OCI-LY7 (cell line): ENCODE measurements at regions not wholly inside any gene's neighbourhood (a gene's known extent, or its start where the extent isn't known, plus 50 kb on each side); places are given as distances from the start of the nearest gene placed in this dataset.

Experiments
- BruUV-seq: library from RNA; stranded (reverse); fragments of 400-500 nt; replicated peaks from 2 replicates; lab custom pipeline; 2021; lab: Mats Ljungman, UMichigan
- CTCF ChIA-PET: fragments of 300-600 bp; sonication (Branson Sonifier 250); formaldehyde crosslinking; loops from one replicate; lab custom pipeline; 2022; ENCODE audit warnings: antibody characterized with exemption; ENCODE audit not compliant: unreplicated experiment; lab: Charles Lee
- POLR2A ChIA-PET: fragments of 300-600 bp; sonication (Branson Sonifier 250); formaldehyde crosslinking; loops from one replicate; lab custom pipeline; 2022; ENCODE audit warnings: antibody characterized with exemption; lab: Charles Lee
- DNase-seq: peaks from one replicate; pipeline ENCODE4 v3.0.0-alpha.2; 2015; ENCODE audit warnings: low spot score
- H2AFZ ChIP-seq: fragments of 200-600 bp; sonication (generic), shearing (Covaris generic); 2 replicates; pipeline ENCODE4 v1.6.1; 2014; ENCODE audit warnings: mild to moderate bottlenecking, antibody characterized with exemption, low read length, moderate library complexity
- H3K27ac ChIP-seq: fragments of 200-600 bp; sonication (generic); 2 replicates; pipeline ENCODE4 v1.5.1; 2014; ENCODE audit warnings: mixed run types, low read depth, mild to moderate bottlenecking, moderate library complexity, low read length, inconsistent platforms; ENCODE audit not compliant: poor library complexity, severe bottlenecking
- H3K36me3 ChIP-seq: fragments of 200-600 bp; sonication (generic); 2 replicates; pipeline ENCODE4 v1.6.1; 2014; ENCODE audit warnings: mild to moderate bottlenecking, antibody characterized with exemption, low read length, moderate library complexity, mixed read lengths; ENCODE audit not compliant: insufficient read depth
- H3K4me1 ChIP-seq: fragments of 200-600 bp; sonication (generic); 2 replicates; pipeline ENCODE4 v1.5.1; 2014; ENCODE audit warnings: mild to moderate bottlenecking, low read length; ENCODE audit not compliant: insufficient read depth, poor library complexity, severe bottlenecking
- H3K4me2 ChIP-seq: fragments of 200-600 bp; sonication (generic); 2 replicates; pipeline ENCODE4 v1.6.1; 2014; ENCODE audit warnings: mild to moderate bottlenecking, low read length
- H3K4me3 ChIP-seq: fragments of 200-600 bp; sonication (generic); 2 replicates; pipeline ENCODE4 v1.5.1; 2014; ENCODE audit warnings: mild to moderate bottlenecking, low read depth, low read length; ENCODE audit not compliant: poor library complexity, severe bottlenecking
- H3K79me2 ChIP-seq: fragments of 200-600 bp; sonication (generic); 2 replicates; pipeline ENCODE4 v1.6.1; 2016; ENCODE audit warnings: low read depth, mild to moderate bottlenecking, low read length, moderate library complexity, mixed read lengths; ENCODE audit not compliant: insufficient read depth
- H3K9me2 ChIP-seq: fragments of 200-600 bp; sonication (generic); 2 replicates; pipeline ENCODE4 v1.6.1; 2016; ENCODE audit warnings: mild to moderate bottlenecking, low read length, mixed read lengths; ENCODE audit not compliant: insufficient read depth
- H3K9me3 ChIP-seq: fragments of 200-600 bp; sonication (generic); 2 replicates; pipeline ENCODE4 v1.6.1; 2014; ENCODE audit warnings: mild to moderate bottlenecking, mixed run types, low read length, mixed read lengths
- H4K20me1 ChIP-seq: fragments of 200-600 bp; sonication (generic); 2 replicates; pipeline ENCODE4 v1.6.1; 2014; ENCODE audit warnings: mild to moderate bottlenecking, antibody characterized with exemption, low read length, moderate library complexity, mixed read lengths; ENCODE audit not compliant: insufficient read depth
- EZH2phosphoT487 ChIP-seq: fragments of 200-600 bp; sonication (generic); IDR thresholded peaks from 2 replicates; pipeline ENCODE4 v1.6.1; 2018; ENCODE audit warnings: low read depth, borderline replicate concordance, mild to moderate bottlenecking, mixed run types, antibody characterized with exemption, low read length, moderate library complexity, mixed read lengths
- intact Hi-C: fragments of 100-400 bp; cut with micrococcal nuclease; formaldehyde crosslinking; loops from one replicate; pipeline ENCODE4 v1.10.0; 2022; ENCODE audit not compliant: unreplicated experiment
- TF ChIP-seq, protein P1 (sequence below): fragments of 200-600 bp; sonication (generic); conservative IDR thresholded peaks from 2 replicates; pipeline ENCODE4 v1.5.1; 2014; ENCODE audit warnings: mild to moderate bottlenecking, antibody characterized with exemption, low read length, moderate library complexity, mixed read lengths

DNA sequence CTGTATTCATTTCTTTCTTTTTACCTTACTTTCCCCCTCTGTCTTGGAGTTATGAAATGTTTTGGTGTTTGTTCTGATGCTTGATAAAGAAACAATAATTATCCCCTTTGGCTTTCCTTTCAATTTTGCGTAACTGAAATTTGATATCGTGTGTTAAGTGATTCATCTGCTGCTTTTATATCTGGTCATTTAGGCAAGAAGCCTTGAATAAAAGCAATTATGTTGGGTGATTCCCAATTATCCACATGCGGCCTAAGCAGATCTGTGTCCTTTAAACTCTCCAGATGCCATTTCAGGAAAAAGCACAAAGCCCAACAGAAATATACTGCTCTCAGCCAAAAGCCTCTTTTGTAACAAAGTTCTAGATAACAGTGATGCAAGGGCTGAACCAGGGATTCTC lies 92.8 kb downstream of the TAF11L14 start:
- Histone ChIP-seq H3K79me2 (no peaks in the 10 kb centered on the region), H3K36me3 (no peaks in the 10 kb centered on the region), H3K4me3 (no peak overlapping the region), H3K4me2 (no peak overlapping the region), H2AFZ (no peak overlapping the region), H4K20me1 (no peaks in the 10 kb centered on the region), H3K4me1 (no peaks in the 10 kb centered on the region), H3K27ac (no peak overlapping the region), H3K9me3 (no peaks in the 10 kb centered on the region), H3K9me2 (no peaks in the 10 kb centered on the region)
- CTCF ChIA-PET = no interaction called here
- BruUV-seq = no TSS peak
- TF ChIP-seq EZH2phosphoT487 = no peak
- TF ChIP-seq, protein P1, sequence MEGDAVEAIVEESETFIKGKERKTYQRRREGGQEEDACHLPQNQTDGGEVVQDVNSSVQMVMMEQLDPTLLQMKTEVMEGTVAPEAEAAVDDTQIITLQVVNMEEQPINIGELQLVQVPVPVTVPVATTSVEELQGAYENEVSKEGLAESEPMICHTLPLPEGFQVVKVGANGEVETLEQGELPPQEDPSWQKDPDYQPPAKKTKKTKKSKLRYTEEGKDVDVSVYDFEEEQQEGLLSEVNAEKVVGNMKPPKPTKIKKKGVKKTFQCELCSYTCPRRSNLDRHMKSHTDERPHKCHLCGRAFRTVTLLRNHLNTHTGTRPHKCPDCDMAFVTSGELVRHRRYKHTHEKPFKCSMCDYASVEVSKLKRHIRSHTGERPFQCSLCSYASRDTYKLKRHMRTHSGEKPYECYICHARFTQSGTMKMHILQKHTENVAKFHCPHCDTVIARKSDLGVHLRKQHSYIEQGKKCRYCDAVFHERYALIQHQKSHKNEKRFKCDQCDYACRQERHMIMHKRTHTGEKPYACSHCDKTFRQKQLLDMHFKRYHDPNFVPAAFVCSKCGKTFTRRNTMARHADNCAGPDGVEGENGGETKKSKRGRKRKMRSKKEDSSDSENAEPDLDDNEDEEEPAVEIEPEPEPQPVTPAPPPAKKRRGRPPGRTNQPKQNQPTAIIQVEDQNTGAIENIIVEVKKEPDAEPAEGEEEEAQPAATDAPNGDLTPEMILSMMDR = no peak
- intact Hi-C loops = no loop called here
- POLR2A ChIA-PET = no interaction called here
- no peak for DNase-seq

- CTCF ChIA-PET = no interaction called here
- DNase-seq = no peak
- H3K79me2 ChIP-seq = no peaks in the 10 kb centered on the region
- H4K20me1 ChIP-seq = no peaks in the 10 kb centered on the region
- intact Hi-C loops = no loop called here
- no TSS peak for BruUV-seq
- H3K9me3 ChIP-seq = no peaks in the 10 kb centered on the region
- H2AFZ ChIP-seq = no peak overlapping the region
- no peaks in the 10 kb centered on the region for H3K4me1 ChIP-seq
- no peak overlapping the region for H3K4me2 ChIP-seq
- H3K4me3 ChIP-seq = no peak overlapping the region
- POLR2A ChIA-PET = interaction anchor here (0.5 kb wide), 1 partner anchor 16 kb away, joined by 3 read pairs; no protein-coding TSS in a partner anchor
- no peaks in the 10 kb centered on the region for H3K36me3 ChIP-seq
- no peak overlapping the region for H3K27ac ChIP-seq
- no peaks in the 10 kb centered on the region for H3K9me2 ChIP-seq
- TF ChIP-seq, protein P1 = no peak
- no peak for TF ChIP-seq EZH2phosphoT487
Measured at GRCh38 chr5:17730421-17730820, 96.2 kb downstream of the TAF11L14 start.

DNA sequence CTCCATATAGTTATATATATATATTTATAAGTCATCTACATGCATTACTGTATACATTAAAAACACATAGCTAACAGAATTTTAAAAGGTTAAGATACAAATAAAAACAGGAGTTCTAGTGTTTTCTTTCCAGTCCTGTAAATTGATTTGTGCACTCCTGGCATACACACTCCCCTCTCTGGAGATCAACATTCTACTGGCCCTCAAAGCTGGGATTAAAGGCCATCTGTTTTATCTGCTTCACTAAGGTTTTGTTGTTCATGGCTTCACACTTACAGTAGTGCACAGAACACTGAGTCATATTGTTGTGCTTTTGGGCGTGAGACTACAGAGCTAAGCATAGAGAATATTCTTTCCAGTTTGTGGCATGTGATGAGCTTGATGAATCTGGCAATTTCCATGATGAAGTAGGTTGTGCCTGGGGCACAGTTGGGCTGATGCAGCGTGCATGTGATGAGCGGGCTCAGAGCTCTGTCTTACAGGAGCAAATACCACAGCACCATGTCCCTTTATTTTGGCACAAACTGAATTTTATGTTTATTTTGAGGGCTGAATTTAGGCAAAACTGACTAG lies 98.2 kb downstream of the TAF11L14 start:
- Histone ChIP-seq H3K79me2 (no peaks in the 10 kb centered on the region), H3K9me2 (no peaks in the 10 kb centered on the region), H3K9me3 (no peaks in the 10 kb centered on the region), H2AFZ (no peak overlapping the region), H3K4me3 (no peak overlapping the region), H4K20me1 (no peaks in the 10 kb centered on the region), H3K27ac (no peak overlapping the region), H3K4me2 (no peak overlapping the region), H3K4me1 (no peaks in the 10 kb centered on the region), H3K36me3 (no peaks in the 10 kb centered on the region)
- TF ChIP-seq EZH2phosphoT487 = no peak
- TF ChIP-seq, protein P1 = no peak
- BruUV-seq = no TSS peak
- POLR2A ChIA-PET = interaction anchor here (0.9 to 1.1 kb wide), 2 partner anchors 8 to 21 kb away, joined by 3 read pairs; no protein-coding TSS in a partner anchor
- DNase-seq = no peak
- CTCF ChIA-PET = no interaction called here
- intact Hi-C loops = no loop called here
